ENCODE measurements at regions not wholly inside any gene's neighbourhood (a gene's known extent, or its start where the extent isn't known, plus 50 kb on each side); places are given as distances from the start of the nearest gene placed in this dataset.

DNA sequence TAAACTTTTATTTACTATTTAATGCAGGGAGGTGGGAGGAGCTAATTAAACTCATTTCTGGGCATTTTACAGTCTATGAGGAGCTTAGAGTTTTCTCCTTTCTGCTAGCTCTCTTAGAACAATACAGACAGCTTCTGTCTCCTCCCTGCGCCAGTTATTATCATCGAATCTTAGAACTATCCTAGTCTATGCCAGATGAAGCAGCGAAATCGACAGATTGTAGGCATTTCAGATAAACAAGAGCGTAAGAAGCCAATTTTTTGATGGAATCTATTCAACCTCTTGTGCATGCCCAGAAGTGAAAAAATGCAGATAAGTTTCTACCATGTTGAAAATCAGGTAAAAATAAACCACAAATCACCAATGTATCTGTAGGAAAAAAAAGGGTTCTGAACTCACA is 297.1 kb downstream of the KLF12 start:
- 91% methylated on average over 4 of the region's 5 CpGs for WGBS (ENCODE audit: insufficient coverage)
- Histone ChIP-seq H3K4me1 (ENCODE audit: control insufficient read depth in 1 of 2, insufficient read depth in 2 of 2, low read length in 2 of 2) (no peaks in the 10 kb centered on the region), H3K4me2 (replicated peaks; ENCODE audit: extremely low read depth, low read length, poor library complexity, severe bottlenecking) (no peak overlapping the region), H3K36me3 (replicated peaks in 1 of 2; ENCODE audit: control insufficient read depth in 1 of 2, insufficient read depth in 2 of 2, low read length in 2 of 2) (no peaks in the 10 kb centered on the region), H3K9ac (ENCODE audit: insufficient read depth, low read length, poor library complexity, severe bottlenecking) (no peak overlapping the region), H3K4me3 (replicated peaks in 1 of 3; ENCODE audit: low read depth in 2 of 3, low read length in 3 of 3) (no peak overlapping the region), H2AFZ (ENCODE audit: insufficient read depth, low read depth, low read length, poor library complexity, severe bottlenecking) (no peak overlapping the region), H3K27ac (ENCODE audit: low read depth in 1 of 2, low read length in 2 of 2) (no peak overlapping the region), H3K9me3 (replicated peaks in 1 of 2; ENCODE audit: control insufficient read depth in 1 of 2, insufficient read depth in 1 of 2, low read length in 2 of 2) (no peaks in the 10 kb centered on the region), H4K20me1 (ENCODE audit: insufficient read depth, low read length) (no peaks in the 10 kb centered on the region), H3K27me3 (ENCODE audit: control insufficient read depth in 2 of 2, insufficient read depth in 2 of 2, low read length in 2 of 2) (no peaks in the 10 kb centered on the region), H3K79me2 (ENCODE audit: insufficient read depth, low read length) (no peaks in the 10 kb centered on the region)
- intact Hi-C loops (cut with micrococcal nuclease), result loop anchor here (5.0 to 10.0 kb wide), 2 partner anchors 1378 to 1380 kb away; no protein-coding TSS in a partner anchor
- Mint-ChIP-seq H3K4me1 (no peaks in the 10 kb centered on the region), H3K36me3 (no peaks in the 10 kb centered on the region), H3K27ac (no peak overlapping the region), H3K27me3 (ENCODE audit: low read depth in 3 of 3) (no peaks in the 10 kb centered on the region), H3K4me3 (no peak overlapping the region), H3K9me3 (no peaks in the 10 kb centered on the region)
- no peak for DNase-seq
- TF ChIP-seq, protein P1, sequence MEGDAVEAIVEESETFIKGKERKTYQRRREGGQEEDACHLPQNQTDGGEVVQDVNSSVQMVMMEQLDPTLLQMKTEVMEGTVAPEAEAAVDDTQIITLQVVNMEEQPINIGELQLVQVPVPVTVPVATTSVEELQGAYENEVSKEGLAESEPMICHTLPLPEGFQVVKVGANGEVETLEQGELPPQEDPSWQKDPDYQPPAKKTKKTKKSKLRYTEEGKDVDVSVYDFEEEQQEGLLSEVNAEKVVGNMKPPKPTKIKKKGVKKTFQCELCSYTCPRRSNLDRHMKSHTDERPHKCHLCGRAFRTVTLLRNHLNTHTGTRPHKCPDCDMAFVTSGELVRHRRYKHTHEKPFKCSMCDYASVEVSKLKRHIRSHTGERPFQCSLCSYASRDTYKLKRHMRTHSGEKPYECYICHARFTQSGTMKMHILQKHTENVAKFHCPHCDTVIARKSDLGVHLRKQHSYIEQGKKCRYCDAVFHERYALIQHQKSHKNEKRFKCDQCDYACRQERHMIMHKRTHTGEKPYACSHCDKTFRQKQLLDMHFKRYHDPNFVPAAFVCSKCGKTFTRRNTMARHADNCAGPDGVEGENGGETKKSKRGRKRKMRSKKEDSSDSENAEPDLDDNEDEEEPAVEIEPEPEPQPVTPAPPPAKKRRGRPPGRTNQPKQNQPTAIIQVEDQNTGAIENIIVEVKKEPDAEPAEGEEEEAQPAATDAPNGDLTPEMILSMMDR (IDR thresholded peaks at IDR 0.05), result no peak

DNA sequence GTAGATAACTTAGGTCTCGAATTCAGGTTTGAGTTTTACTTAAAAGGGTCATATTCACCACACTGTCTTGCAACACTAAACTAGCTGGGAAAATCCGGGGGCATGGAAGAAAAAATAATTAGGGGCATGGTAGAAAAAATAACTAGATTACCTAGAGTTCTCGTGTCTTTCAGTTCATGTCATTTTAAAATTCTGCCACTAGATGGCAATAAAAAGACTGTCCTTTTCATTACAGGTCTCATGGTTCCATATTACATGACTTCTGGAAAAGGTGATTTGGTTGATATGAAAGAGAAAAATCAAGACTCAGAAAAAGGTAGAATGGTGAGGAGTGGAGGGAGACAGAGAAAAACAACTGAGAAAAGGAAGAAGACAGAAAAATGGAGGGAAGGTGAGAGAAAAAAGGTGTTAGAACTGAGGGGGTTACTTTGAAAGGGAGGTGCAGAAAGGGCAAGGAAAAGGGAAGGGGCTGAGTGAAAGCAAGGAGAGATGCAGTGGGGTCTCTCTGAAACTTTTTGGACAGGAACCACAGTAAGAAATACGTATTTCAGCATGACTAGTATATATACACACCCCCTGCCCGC is 299.0 kb downstream of the KLF12 start:
- H3K4me1 ChIP-seq (ENCODE audit: control insufficient read depth in 1 of 2, insufficient read depth in 2 of 2, low read length in 2 of 2), result no peaks in the 10 kb centered on the region
- Mint-ChIP-seq H3K36me3 (no peaks in the 10 kb centered on the region), H3K4me3 (no peak overlapping the region), H3K4me1 (no peaks in the 10 kb centered on the region), H3K27ac (no peak overlapping the region), H3K9me3 (no peaks in the 10 kb centered on the region), H3K27me3 (ENCODE audit: low read depth in 3 of 3) (no peaks in the 10 kb centered on the region)
- no peak overlapping the region for H3K4me2 ChIP-seq (replicated peaks; ENCODE audit: extremely low read depth, low read length, poor library complexity, severe bottlenecking)
- H3K4me3 ChIP-seq (replicated peaks in 1 of 3; ENCODE audit: low read depth in 2 of 3, low read length in 3 of 3), result no peak overlapping the region
- no peak overlapping the region for H2AFZ ChIP-seq (ENCODE audit: insufficient read depth, low read depth, low read length, poor library complexity, severe bottlenecking)
- no peaks in the 10 kb centered on the region for H4K20me1 ChIP-seq (ENCODE audit: insufficient read depth, low read length)
- DNase-seq, result peak in 1 of 3 donors; percentile 7
- no peak overlapping the region for H3K27ac ChIP-seq (ENCODE audit: low read depth in 1 of 2, low read length in 2 of 2)
- no peaks in the 10 kb centered on the region for H3K9me3 ChIP-seq (replicated peaks in 1 of 2; ENCODE audit: control insufficient read depth in 1 of 2, insufficient read depth in 1 of 2, low read length in 2 of 2)
- no CpG with 5 or more reads among the region's 5 CpGs for WGBS (ENCODE audit: insufficient coverage)
- no peaks in the 10 kb centered on the region for H3K36me3 ChIP-seq (replicated peaks in 1 of 2; ENCODE audit: control insufficient read depth in 1 of 2, insufficient read depth in 2 of 2, low read length in 2 of 2)
- intact Hi-C loops (cut with micrococcal nuclease), result loop anchor here (5.0 to 10.0 kb wide), 2 partner anchors 1380 to 1382 kb away; no protein-coding TSS in a partner anchor
- H3K27me3 ChIP-seq (ENCODE audit: control insufficient read depth in 2 of 2, insufficient read depth in 2 of 2, low read length in 2 of 2), result no peaks in the 10 kb centered on the region
- TF ChIP-seq, protein P1 (IDR thresholded peaks at IDR 0.05), result peak; percentile 79
- H3K9ac ChIP-seq (ENCODE audit: insufficient read depth, low read length, poor library complexity, severe bottlenecking), result no peak overlapping the region
- no peaks in the 10 kb centered on the region for H3K79me2 ChIP-seq (ENCODE audit: insufficient read depth, low read length)

Data from CD14-positive monocyte (primary cell).